B cell (primary cell): ENCODE measurements at regions not wholly inside any gene's neighbourhood (a gene's known extent, or its start where the extent isn't known, plus 50 kb on each side); places are given as distances from the start of the nearest gene placed in this dataset.

Source experiments
- ATAC-seq: fragments of 200-7000 bp; cut with Tn5 transposase; one replicate; pipeline ENCODE4 v1.10.0; 2021; ENCODE audit warnings: low read depth, mild to moderate bottlenecking, moderate number of reproducible peaks, moderate library complexity
- CTCF ChIA-PET: fragments of 350-600 bp; sonication (Branson Sonifier 250); formaldehyde crosslinking; loops from one replicate; lab custom pipeline; 2021; ENCODE audit warnings: antibody characterized with exemption, inconsistent platforms; lab: Charles Lee
- POLR2A ChIA-PET: fragments of 350-600 bp; sonication (Branson Sonifier 250); formaldehyde crosslinking; loops from one replicate; lab custom pipeline; 2021; ENCODE audit warnings: antibody characterized with exemption; lab: Charles Lee
- DNase-seq: peaks from one replicate; pipeline ENCODE4 v3.0.0; 2013
- H2AFZ ChIP-seq: 2 replicates; pipeline ENCODE4 v1.6.1; 2012; ENCODE audit warnings: mild to moderate bottlenecking, low read depth, low read length; ENCODE audit not compliant: insufficient read depth, poor library complexity, severe bottlenecking
- H3K27ac ChIP-seq, 2 donors: 1 replicate in 1 of 2; 2 replicates in 1 of 2; pipeline ENCODE4 v1.5.1; 2012 to 2013; ENCODE audit warnings: low read length in 2 of 2, mild to moderate bottlenecking in 2 of 2, moderate library complexity in 1 of 2
- H3K27me3 ChIP-seq, 4 experiments: fragments of 200-600 bp in 1 of 4; sonication (generic) in 1 of 4; replicated peaks in 1 of 4; 1 replicate in 2 of 4; 2 replicates in 2 of 4; pipeline versions ENCODE4 v1.6.1 to v1.7.0; 2013 to 2016; ENCODE audit warnings: low read length in 3 of 4, mild to moderate bottlenecking in 2 of 4, mixed read lengths in 1 of 4, moderate library complexity in 1 of 4; ENCODE audit not compliant: insufficient read depth in 4 of 4, control insufficient read depth in 3 of 4; ENCODE audit errors: control extremely low read depth in 1 of 4
- H3K36me3 ChIP-seq, 2 experiments: replicated peaks in 1 of 2; 1 replicate in 1 of 2; 2 replicates in 1 of 2; pipeline versions ENCODE4 v1.6.1 to v1.7.1; 2013; ENCODE audit warnings: low read length in 1 of 2; ENCODE audit not compliant: insufficient read depth in 2 of 2, control insufficient read depth in 1 of 2; ENCODE audit errors: control extremely low read depth in 1 of 2, extremely low read depth in 1 of 2
- H3K4me1 ChIP-seq, 2 donors: fragments of 200-600 bp in 1 of 2; sonication (generic) in 1 of 2; 1 replicate in 1 of 2; 2 replicates in 1 of 2; pipeline versions ENCODE4 v1.5.1 to v1.6.1; 2013 to 2017; ENCODE audit warnings: low read length in 2 of 2; ENCODE audit not compliant: control insufficient read depth in 2 of 2, insufficient read depth in 2 of 2
- H3K4me2 ChIP-seq: replicated peaks from 2 replicates; pipeline ENCODE3; 2012; ENCODE audit warnings: mild to moderate bottlenecking, low read depth, low read length; ENCODE audit not compliant: poor library complexity, severe bottlenecking
- H3K4me3 ChIP-seq, 5 experiments: fragments of 200-600 bp in 1 of 5; sonication (generic) in 1 of 5; 1 replicate in 3 of 5; 2 replicates in 2 of 5; pipeline versions ENCODE4 v1.5.1 to v1.7.0; 2011 to 2016; ENCODE audit warnings: low read length in 4 of 5, mild to moderate bottlenecking in 4 of 5, low read depth in 2 of 5, control low read depth in 1 of 5, moderate library complexity in 1 of 5; ENCODE audit not compliant: insufficient read depth in 1 of 5; ENCODE audit errors: control extremely low read depth in 1 of 5, extremely low read depth in 1 of 5
- H3K79me2 ChIP-seq: fragments of 200-600 bp; sonication (generic); one replicate; pipeline ENCODE4 v1.6.0; 2016; ENCODE audit warnings: low read length; ENCODE audit not compliant: control insufficient read depth, insufficient read depth
- H3K9ac ChIP-seq: fragments of 200-600 bp; sonication (generic); 2 replicates; pipeline ENCODE4 v1.6.1; 2017; ENCODE audit warnings: mild to moderate bottlenecking, low read length, moderate library complexity
- H3K9me3 ChIP-seq, 3 donors: one replicate each; pipeline versions ENCODE4 v1.6.1 to v1.7.1; 2013; ENCODE audit warnings: low read length in 2 of 3; ENCODE audit not compliant: control insufficient read depth in 2 of 3, insufficient read depth in 1 of 3; ENCODE audit errors: control extremely low read depth in 1 of 3
- H4K20me1 ChIP-seq: 2 replicates; pipeline ENCODE4 v1.6.0; 2012; ENCODE audit warnings: mild to moderate bottlenecking, low read length; ENCODE audit not compliant: insufficient read depth, control insufficient read depth, poor library complexity, severe bottlenecking
- H3K27ac Mint-ChIP-seq: one replicate; pipeline ENCODE4 v1.8.0; 2021; ENCODE audit warnings: mixed read lengths
- H3K27me3 Mint-ChIP-seq: one replicate; pipeline ENCODE4 v1.8.0; 2021; ENCODE audit warnings: mixed read lengths
- H3K4me1 Mint-ChIP-seq: one replicate; pipeline ENCODE4 v1.8.0; 2021; ENCODE audit warnings: mixed read lengths
- H3K4me3 Mint-ChIP-seq: one replicate; pipeline ENCODE4 v1.8.0; 2021; ENCODE audit warnings: mixed read lengths
- H3K9me3 Mint-ChIP-seq: one replicate; pipeline ENCODE4 v1.8.0; 2022; ENCODE audit warnings: mixed read lengths; ENCODE audit not compliant: insufficient read depth
- EZH2 ChIP-seq: IDR thresholded peaks from 2 replicates; pipeline ENCODE4 v1.6.1; 2012; ENCODE audit warnings: borderline replicate concordance, low read depth, mild to moderate bottlenecking, moderate library complexity, low read length; ENCODE audit not compliant: insufficient read depth, poor library complexity, severe bottlenecking
- WGBS: methylation state at CpG from one replicate; pipeline ENCODE4 v1.1.5; 2013; ENCODE audit warnings: missing lambda C conversion rate; ENCODE audit not compliant: insufficient coverage; 5-methylcytosine and 5-hydroxymethylcytosine counted together
- intact Hi-C: fragments of 100-400 bp; cut with micrococcal nuclease; formaldehyde crosslinking; loops from one replicate; pipeline ENCODE4 v1.10.0; 2022
- TF ChIP-seq, protein P1 (sequence below): fragments of 200-600 bp; IDR thresholded peaks from one replicate; pipeline ENCODE4 v1.8.0; 2022; ENCODE audit warnings: antibody characterized with exemption, mild to moderate bottlenecking

GRCh38 chr18:78562531-78562961, 417.1 kb upstream of the SALL3 start:
- Histone ChIP-seq H3K27me3 (no peaks in the 10 kb centered on the region), H3K27ac (no peak overlapping the region), H3K9ac (no peak overlapping the region), H3K36me3 (no peaks in the 10 kb centered on the region), H3K4me2 (no peak overlapping the region), H3K79me2 (no peaks in the 10 kb centered on the region), H3K9me3 (peaks cover 0 to 42% (median 0%) of the 10 kb centered on the region in 3 donors), H2AFZ (no peak overlapping the region), H3K4me1 (no peaks in the 10 kb centered on the region), H3K4me3 (no peak overlapping the region), H4K20me1 (no peaks in the 10 kb centered on the region)
- ATAC-seq (no peak), DNase-seq (no peak)
- intact Hi-C loops = no loop called here
- 85% methylated on average over 28 of the region's 35 CpGs for WGBS
- Mint-ChIP-seq H3K4me3 (no peak overlapping the region), H3K27me3 (no peaks in the 10 kb centered on the region), H3K4me1 (no peaks in the 10 kb centered on the region), H3K27ac (no peak overlapping the region), H3K9me3 (peaks cover 2% of the 10 kb centered on the region)
- ChIA-PET POLR2A (no interaction called here), CTCF (no interaction called here)
- TF ChIP-seq, protein P1, sequence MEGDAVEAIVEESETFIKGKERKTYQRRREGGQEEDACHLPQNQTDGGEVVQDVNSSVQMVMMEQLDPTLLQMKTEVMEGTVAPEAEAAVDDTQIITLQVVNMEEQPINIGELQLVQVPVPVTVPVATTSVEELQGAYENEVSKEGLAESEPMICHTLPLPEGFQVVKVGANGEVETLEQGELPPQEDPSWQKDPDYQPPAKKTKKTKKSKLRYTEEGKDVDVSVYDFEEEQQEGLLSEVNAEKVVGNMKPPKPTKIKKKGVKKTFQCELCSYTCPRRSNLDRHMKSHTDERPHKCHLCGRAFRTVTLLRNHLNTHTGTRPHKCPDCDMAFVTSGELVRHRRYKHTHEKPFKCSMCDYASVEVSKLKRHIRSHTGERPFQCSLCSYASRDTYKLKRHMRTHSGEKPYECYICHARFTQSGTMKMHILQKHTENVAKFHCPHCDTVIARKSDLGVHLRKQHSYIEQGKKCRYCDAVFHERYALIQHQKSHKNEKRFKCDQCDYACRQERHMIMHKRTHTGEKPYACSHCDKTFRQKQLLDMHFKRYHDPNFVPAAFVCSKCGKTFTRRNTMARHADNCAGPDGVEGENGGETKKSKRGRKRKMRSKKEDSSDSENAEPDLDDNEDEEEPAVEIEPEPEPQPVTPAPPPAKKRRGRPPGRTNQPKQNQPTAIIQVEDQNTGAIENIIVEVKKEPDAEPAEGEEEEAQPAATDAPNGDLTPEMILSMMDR = no peak
- TF ChIP-seq EZH2 = no peak

DNA sequence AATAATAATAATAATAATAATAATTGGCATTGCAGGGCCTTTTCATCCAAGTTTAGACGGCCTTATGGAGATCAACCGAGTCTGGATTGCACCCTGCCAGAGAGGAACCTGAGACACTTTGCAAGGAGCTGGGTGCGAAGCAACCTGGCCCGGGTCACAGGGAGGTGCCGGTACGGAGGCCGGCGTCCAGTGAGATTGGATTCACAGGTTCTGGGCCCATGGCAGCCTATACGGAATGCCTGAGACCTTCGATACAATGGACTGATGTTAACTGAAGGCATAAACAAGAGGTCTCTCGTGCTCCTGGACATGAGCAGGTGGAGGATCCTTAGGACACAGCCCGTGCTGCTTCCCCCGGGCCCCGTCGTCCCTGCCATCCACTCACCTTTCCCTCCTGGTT, 416.5 kb upstream of the SALL3 start:
- no peak overlapping the region for H3K4me3 Mint-ChIP-seq
- Histone ChIP-seq H2AFZ (no peak overlapping the region), H3K27me3 (no peaks in the 10 kb centered on the region), H3K4me1 (no peaks in the 10 kb centered on the region), H3K79me2 (no peaks in the 10 kb centered on the region), H3K4me3 (no peak overlapping the region), H3K36me3 (no peaks in the 10 kb centered on the region), H4K20me1 (no peaks in the 10 kb centered on the region), H3K27ac (no peak overlapping the region), H3K9ac (no peak overlapping the region), H3K4me2 (no peak overlapping the region), H3K9me3 (peaks cover 0 to 42% (median 0%) of the 10 kb centered on the region in 3 donors)
- CTCF ChIA-PET = no interaction called here
- no peak for TF ChIP-seq EZH2
- TF ChIP-seq, protein P1 = no peak
- POLR2A ChIA-PET = no interaction called here
- H3K9me3 Mint-ChIP-seq = peaks cover 4% of the 10 kb centered on the region
- H3K4me1 Mint-ChIP-seq = no peaks in the 10 kb centered on the region
- intact Hi-C loops = no loop called here
- no peak overlapping the region for H3K27ac Mint-ChIP-seq
- H3K27me3 Mint-ChIP-seq = no peaks in the 10 kb centered on the region
- 99% methylated on average over 10 of the region's 15 CpGs for WGBS
- DNase-seq (no peak), ATAC-seq (no peak)
